GM10248 (cell line): ENCODE measurements at regions not wholly inside any gene's neighbourhood (a gene's known extent, or its start where the extent isn't known, plus 50 kb on each side); places are given as distances from the start of the nearest gene placed in this dataset.
"Not testable (repeated sequence)": the region's sequence is repeated elsewhere in the genome, so short reads cannot be mapped to it uniquely, and the experiment has no call there.

Experiments
- CTCF ChIA-PET: fragments of 300-600 bp; sonication (Branson Sonifier 250); formaldehyde crosslinking; extraction: SDS; loops from one replicate; lab custom pipeline; 2021; ENCODE audit warnings: antibody characterized with exemption; lab: Yijun Ruan, JAX
- POLR2A ChIA-PET: fragments of 350-650 bp; sonication (Branson Sonifier 250); formaldehyde crosslinking; extraction: SDS; loops from one replicate; lab custom pipeline; 2020; ENCODE audit warnings: antibody characterized with exemption; lab: Yijun Ruan, JAX
- DNase-seq: peaks from one replicate; pipeline ENCODE4 v3.0.0; 2012; ENCODE audit errors: extremely low spot score
- TF ChIP-seq, protein P1 (sequence below): IDR thresholded peaks from 2 replicates; pipeline ENCODE4 v1.5.1; 2012; ENCODE audit warnings: mild to moderate bottlenecking, low read depth; ENCODE audit errors: extremely low read depth, missing control alignments, control extremely low read depth

- TF ChIP-seq, protein P1, sequence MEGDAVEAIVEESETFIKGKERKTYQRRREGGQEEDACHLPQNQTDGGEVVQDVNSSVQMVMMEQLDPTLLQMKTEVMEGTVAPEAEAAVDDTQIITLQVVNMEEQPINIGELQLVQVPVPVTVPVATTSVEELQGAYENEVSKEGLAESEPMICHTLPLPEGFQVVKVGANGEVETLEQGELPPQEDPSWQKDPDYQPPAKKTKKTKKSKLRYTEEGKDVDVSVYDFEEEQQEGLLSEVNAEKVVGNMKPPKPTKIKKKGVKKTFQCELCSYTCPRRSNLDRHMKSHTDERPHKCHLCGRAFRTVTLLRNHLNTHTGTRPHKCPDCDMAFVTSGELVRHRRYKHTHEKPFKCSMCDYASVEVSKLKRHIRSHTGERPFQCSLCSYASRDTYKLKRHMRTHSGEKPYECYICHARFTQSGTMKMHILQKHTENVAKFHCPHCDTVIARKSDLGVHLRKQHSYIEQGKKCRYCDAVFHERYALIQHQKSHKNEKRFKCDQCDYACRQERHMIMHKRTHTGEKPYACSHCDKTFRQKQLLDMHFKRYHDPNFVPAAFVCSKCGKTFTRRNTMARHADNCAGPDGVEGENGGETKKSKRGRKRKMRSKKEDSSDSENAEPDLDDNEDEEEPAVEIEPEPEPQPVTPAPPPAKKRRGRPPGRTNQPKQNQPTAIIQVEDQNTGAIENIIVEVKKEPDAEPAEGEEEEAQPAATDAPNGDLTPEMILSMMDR = no peak
- POLR2A ChIA-PET = no interaction called here
- no peak for DNase-seq
- CTCF ChIA-PET = no interaction called here
Measured at GRCh38 chr2:77767388-77768076, 245.4 kb upstream of the LRRTM4 start.

DNA sequence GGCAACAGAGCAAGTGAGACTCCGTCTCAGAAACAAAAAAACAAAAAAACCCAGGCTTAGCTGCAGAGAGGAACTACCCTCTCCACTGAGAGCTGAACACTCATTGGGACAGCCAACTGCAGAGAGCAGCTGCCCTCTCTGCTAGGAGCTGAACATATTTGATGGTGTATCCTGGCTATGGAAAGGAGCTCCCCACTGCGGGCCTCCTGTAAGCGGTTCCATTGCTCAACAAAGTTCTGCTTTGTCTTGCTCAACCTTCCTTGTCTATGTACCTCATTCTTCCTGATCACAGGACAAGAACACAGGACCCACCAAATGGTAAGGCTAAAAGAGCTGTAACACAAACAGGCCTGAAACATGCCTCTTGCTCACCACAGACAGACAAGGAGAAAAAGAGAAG is 246.3 kb upstream of the LRRTM4 start:
- TF ChIP-seq, protein P1 = no peak
- ChIA-PET CTCF (no interaction called here), POLR2A (no interaction called here)
- no peak for DNase-seq

GRCh38 chr2:77778917-77779316 is 256.7 kb upstream of the LRRTM4 start:
- CTCF ChIA-PET = interaction anchor here (1.2 to 1.3 kb wide), 2 partner anchors 10 to 50 kb away, joined by 3 read pairs; no protein-coding TSS in a partner anchor
- TF ChIP-seq, protein P1 = no peak
- POLR2A ChIA-PET = no interaction called here
- DNase-seq = no peak

DNA sequence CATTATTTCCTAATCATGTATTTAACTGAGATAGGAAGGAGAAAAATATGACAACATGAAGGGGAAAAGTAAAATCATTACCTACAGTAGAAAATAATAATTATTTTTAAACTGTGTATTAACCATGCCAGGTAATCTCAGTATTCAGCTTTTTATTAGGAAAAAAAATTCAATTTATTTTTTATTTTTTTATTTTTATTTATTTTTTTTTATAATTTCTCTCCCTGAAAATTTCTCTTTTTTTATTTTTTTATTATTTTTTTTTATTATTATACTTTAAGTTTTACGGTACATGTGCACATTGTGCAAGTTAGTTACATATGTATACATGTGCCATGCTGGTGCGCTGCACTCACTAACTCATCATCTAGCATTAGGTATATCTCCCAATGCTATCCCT is 271.3 kb upstream of the LRRTM4 start:
- DNase-seq, CTCF ChIA-PET, POLR2A ChIA-PET: not testable (repeated sequence)

- TF ChIP-seq, protein P1 = no peak
- DNase-seq = no peak
- POLR2A ChIA-PET = no interaction called here
- CTCF ChIA-PET = no interaction called here
Measured at GRCh38 chr2:77796397-77796796, 274.2 kb upstream of the LRRTM4 start.

GRCh38 chr2:77797088-77797487 is 274.9 kb upstream of the LRRTM4 start:
- ChIA-PET CTCF (no interaction called here), POLR2A (no interaction called here)
- DNase-seq = no peak
- TF ChIP-seq, protein P1 = no peak

GRCh38 chr2:77800410-77800809 is 278.2 kb upstream of the LRRTM4 start:
- ChIA-PET POLR2A (no interaction called here), CTCF (interaction anchor here (1.0 kb wide), 1 partner anchor 10 kb away, joined by 3 read pairs; no protein-coding TSS in a partner anchor)
- TF ChIP-seq, protein P1 = no peak
- no peak for DNase-seq
